Body of pancreas (tissue), 4 donors: ENCODE measurements at regions not wholly inside any gene's neighbourhood (a gene's known extent, or its start where the extent isn't known, plus 50 kb on each side); places are given as distances from the start of the nearest gene placed in this dataset.

Experiments used
- CTCF ChIP-seq, 7 experiments: fragments of 450-650 bp in 4 of 7; fragments of 200-600 bp in 3 of 7; sonication (generic) in 3 of 7; IDR thresholded peaks; one replicate each; pipeline ENCODE4 v1.5.1; 2016 to 2019; ENCODE audit warnings: antibody characterized with exemption in 7 of 7
- POLR2A ChIP-seq, 3 donors: fragments of 450-650 bp; IDR thresholded peaks; one replicate each; pipeline ENCODE4 v1.6.1; 2016; ENCODE audit warnings: antibody characterized with exemption in 3 of 3, mild to moderate bottlenecking in 2 of 3

GRCh38 chr16:87003414-87003755 lies 313.8 kb downstream of the C16orf95 start:
- TF ChIP-seq CTCF (IDR thresholded peaks at IDR 0.05) (no peak), POLR2A (IDR thresholded peaks at IDR 0.05) (no peak)
